Activated naive CD8-positive, alpha-beta T cell (primary cell): ENCODE measurements at regions not wholly inside any gene's neighbourhood (a gene's known extent, or its start where the extent isn't known, plus 50 kb on each side); places are given as distances from the start of the nearest gene placed in this dataset.
"Not testable (repeated sequence)": the region's sequence is repeated elsewhere in the genome, so short reads cannot be mapped to it uniquely, and the experiment has no call there.

Experiments used
- H3K27ac Mint-ChIP-seq: one replicate; pipeline ENCODE4 v1.8.0; 2021; ENCODE audit warnings: mixed read lengths
- H3K27me3 Mint-ChIP-seq: one replicate; pipeline ENCODE4 v1.8.0; 2021; ENCODE audit warnings: mixed read lengths
- H3K36me3 Mint-ChIP-seq: one replicate; pipeline ENCODE4 v1.8.0; 2021; ENCODE audit warnings: mixed read lengths
- H3K4me1 Mint-ChIP-seq: one replicate; pipeline ENCODE4 v1.8.0; 2021; ENCODE audit warnings: low read depth, mixed read lengths
- H3K4me3 Mint-ChIP-seq: one replicate; pipeline ENCODE4 v1.8.0; 2021; ENCODE audit warnings: mild to moderate bottlenecking, mixed read lengths
- H3K9me3 Mint-ChIP-seq: one replicate; pipeline ENCODE4 v1.8.0; 2021; ENCODE audit warnings: low read depth, mixed read lengths

DNA sequence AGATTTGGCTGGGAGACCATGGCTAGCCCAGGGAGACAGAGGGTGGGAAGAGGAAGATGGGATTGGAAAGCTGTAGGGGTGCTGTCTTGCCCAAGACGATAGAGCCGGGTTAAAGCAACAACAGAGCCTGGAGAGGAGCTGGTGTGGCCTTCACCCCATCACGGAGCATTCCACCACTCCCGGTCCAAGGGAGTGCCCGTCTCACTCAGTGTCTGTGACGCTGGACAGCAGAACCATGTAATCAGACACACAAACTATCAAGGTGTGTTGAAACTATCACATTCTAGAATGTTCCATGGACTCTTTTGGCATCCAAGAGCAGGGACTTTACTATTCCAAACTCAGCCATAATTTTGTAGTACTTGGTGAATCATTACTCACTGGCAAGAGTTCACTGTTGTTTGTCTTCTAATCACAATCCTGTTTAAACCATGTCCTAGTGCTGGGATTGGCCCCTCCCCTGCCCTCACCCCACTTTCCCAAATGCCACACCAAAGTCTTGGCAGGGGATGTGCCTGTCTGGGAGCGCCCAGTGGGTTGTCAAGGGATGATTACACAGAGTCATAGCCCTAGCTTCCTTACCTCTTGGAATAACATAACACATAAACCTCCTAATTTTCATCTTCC, 187.4 kb downstream of the LAT start:
- not testable (repeated sequence) for H3K4me3 Mint-ChIP-seq, H3K9me3 Mint-ChIP-seq, H3K27ac Mint-ChIP-seq, H3K4me1 Mint-ChIP-seq, H3K27me3 Mint-ChIP-seq
- H3K36me3 Mint-ChIP-seq, result peaks cover 17% of the 10 kb centered on the region

DNA sequence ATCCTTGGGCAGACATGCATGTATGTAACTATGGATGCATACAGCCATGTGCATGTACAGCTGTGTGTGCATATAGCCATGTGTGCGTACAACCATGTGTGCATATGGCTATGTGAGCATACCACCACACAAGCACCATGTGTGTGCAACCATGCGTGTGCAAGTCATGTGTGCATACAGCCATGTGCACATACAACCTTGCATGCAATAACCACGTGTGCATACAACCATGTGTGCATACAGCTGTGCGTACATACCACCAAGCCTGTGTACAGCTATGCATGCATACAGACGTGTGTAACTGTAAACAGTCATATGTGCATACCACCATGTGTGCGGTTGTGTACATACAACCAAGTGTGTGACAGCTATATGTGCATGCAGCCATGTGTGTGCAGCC, 186.4 kb downstream of the LAT start:
- not testable (repeated sequence) for H3K4me3 Mint-ChIP-seq, H3K27ac Mint-ChIP-seq, H3K4me1 Mint-ChIP-seq, H3K9me3 Mint-ChIP-seq, H3K27me3 Mint-ChIP-seq
- H3K36me3 Mint-ChIP-seq, result peaks cover 17% of the 10 kb centered on the region

DNA sequence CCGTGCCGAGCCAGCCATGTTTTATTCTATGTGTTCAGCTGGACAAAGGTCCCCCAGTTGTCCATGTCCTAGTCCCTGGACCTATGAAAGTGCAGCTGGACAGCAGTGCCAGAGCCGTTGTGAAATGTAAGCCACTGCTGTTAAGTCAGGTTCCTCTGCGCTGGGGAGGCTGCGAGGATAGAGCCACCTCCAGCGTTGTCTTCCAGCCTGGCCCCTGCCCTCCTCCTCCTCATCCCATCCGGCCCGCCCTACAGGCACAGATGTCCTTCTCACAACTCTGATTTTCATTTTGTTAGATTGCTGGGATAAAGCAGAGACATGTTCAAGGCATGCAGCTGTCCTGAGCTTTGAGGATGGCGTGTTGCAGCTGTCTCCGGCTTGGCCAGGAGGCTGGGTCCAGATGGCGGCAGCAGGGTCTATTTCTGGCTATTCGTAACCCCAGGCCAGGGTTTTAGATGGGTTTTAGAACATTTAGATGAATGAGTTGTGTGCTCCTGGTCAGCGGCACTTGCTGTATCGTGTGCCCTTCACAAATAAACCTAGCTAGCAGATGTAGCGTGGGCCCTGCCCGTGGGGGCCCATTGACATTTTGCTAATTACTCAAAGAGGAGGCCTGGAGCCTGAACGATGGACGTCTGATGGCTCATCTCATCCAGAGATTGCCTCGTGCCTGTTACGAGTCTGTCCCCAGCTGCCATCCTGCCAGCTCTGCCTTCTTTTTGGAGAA, 185.7 kb downstream of the LAT start:
- H3K27ac Mint-ChIP-seq, H3K4me3 Mint-ChIP-seq, H3K27me3 Mint-ChIP-seq, H3K9me3 Mint-ChIP-seq, H3K4me1 Mint-ChIP-seq: not testable (repeated sequence)
- H3K36me3 Mint-ChIP-seq, result peaks cover 17% of the 10 kb centered on the region

DNA sequence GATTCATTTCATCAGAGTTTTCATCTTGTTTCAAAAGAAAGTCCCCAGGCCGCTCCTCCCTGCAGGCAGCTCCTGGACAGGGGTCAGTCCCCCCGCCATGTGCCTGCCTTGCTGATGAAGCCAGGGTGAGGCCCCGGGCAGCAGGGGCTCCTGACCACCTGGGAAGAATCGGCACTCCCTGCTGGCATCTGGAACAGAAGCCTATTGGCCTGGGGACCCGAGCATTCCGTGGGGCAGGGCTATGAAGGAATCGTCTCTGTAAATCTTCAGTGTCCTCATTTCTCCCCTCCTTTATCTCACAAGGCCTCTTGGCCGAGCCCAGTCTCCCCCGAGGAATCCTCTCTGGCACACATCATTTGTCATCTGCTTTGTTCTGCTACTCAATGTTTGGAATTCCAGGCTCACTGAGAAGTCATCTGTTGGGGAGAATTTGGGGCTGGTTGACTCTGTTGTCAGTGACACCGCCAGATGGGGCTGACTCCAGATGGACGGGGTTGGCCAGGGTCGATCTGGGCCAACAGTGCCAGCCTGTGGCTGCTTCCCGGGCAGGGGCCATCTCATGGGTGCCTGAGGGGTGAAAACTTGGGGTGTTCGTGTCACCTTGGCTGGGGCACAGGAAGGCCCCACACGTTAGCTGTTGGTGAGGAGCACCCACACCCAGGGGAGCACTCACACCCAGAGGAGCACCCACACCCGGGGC, 184.6 kb downstream of the LAT start:
- peaks cover 17% of the 10 kb centered on the region for H3K36me3 Mint-ChIP-seq
- not testable (repeated sequence) for H3K9me3 Mint-ChIP-seq, H3K4me1 Mint-ChIP-seq, H3K27ac Mint-ChIP-seq, H3K4me3 Mint-ChIP-seq, H3K27me3 Mint-ChIP-seq

DNA sequence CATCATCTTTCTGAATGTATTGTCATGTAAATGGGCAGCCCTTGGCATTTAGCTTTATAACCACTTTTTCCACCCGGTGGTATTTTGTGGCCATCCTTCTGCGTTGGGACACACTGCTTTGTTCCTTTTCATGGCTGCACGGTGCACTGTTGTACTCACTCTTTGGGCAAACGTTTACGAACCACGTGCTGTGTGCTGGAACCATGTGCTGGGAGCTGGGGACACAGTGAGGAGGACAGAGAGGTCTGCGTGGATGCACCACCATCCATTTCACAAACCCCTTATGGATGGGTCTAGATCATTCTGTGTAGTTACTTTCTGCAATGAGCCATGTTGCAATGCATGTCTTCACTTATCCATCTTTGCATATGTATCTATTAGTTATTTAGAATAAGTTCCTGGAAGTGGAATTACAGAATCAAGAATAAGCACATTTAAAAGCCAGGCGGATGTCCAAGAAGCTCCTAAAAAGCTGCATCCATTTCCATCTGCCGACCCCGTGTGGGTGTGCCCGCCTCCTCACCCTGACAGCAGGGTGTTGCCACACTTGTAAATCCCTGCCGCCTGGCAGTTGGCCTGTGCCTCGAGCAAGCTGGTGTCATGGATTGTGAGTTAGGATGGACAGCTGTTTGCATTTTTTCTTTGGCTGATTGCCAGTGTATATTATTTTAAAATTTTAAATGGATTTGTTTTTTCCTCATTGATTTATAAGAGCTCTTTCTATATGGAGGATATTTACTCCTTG, 183.8 kb downstream of the LAT start:
- H3K36me3 Mint-ChIP-seq, result peaks cover 17% of the 10 kb centered on the region
- not testable (repeated sequence) for H3K4me1 Mint-ChIP-seq, H3K27me3 Mint-ChIP-seq, H3K27ac Mint-ChIP-seq, H3K9me3 Mint-ChIP-seq, H3K4me3 Mint-ChIP-seq

DNA sequence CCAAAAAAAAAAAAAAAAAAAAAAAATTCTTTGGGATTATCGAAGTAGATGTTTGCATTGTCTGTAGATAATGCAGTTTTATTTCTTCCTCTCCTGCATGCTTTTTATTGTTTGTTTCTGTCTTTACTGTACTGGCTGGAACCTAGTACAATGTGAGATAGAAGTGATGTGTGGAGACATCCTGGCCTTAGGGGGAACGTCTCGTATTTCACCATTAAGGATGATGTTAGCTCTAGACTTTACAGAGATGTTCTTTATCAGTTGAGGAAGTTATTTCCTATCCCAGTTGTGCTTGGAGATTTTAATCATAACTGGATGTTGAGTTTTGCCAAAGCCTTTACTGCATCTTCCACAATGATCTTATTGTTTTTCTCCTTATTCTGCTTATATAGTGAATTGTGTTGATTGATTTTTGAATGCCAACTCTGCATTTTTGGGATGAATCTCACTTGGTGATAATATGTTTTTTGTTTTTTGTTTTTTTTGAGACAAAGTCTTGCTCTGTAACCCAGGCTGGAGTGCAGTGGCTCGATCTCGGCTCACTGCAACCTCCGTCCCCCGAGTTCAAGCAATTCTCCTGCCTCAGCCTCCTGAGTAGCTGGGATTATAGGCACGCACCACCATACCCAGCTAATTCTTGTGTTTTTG, 179.7 kb downstream of the LAT start:
- not testable (repeated sequence) for H3K4me3 Mint-ChIP-seq, H3K4me1 Mint-ChIP-seq, H3K27me3 Mint-ChIP-seq, H3K9me3 Mint-ChIP-seq, H3K36me3 Mint-ChIP-seq, H3K27ac Mint-ChIP-seq

DNA sequence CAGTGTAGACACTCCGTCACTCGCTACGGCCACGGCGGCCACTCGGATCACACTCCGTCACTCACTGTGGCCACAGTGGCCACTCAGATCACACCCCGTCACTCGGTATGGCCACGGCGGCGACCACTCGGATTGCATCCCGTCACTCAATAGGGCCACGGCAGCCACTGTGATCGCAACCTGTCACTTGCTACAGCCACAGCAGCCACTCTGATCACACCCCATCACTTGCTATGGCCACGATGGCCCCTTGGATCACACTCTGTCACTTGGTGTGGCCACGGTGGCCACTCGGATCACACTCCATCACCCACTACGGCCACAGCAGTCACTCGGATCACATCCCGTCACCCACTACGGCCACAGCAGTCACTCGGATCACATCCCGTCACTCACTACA, 175.3 kb downstream of the LAT start:
- not testable (repeated sequence) for H3K27ac Mint-ChIP-seq, H3K27me3 Mint-ChIP-seq, H3K4me3 Mint-ChIP-seq, H3K9me3 Mint-ChIP-seq, H3K36me3 Mint-ChIP-seq
- H3K4me1 Mint-ChIP-seq, result peaks cover 27% of the 10 kb centered on the region

DNA sequence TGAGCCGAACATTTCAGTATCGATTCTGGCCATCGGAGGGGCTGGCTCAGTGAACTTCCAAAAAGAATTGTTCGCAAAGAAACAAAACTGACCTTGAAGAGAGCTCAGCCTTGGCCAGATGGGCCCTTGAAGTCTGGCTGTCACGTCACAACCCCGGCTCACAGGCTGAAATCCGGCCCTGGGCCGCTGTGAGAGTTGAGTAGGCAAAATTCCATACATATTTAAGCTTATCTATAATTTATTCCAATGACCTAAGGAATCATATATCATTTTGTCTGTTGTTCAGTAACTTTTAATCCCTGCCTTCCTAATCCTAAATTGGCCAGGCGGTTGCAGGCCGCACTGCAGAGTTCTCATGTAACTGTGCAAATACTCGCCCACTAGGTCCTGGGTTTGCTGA, 174.8 kb downstream of the LAT start:
- H3K27ac Mint-ChIP-seq, H3K4me3 Mint-ChIP-seq, H3K27me3 Mint-ChIP-seq, H3K36me3 Mint-ChIP-seq, H3K9me3 Mint-ChIP-seq: not testable (repeated sequence)
- H3K4me1 Mint-ChIP-seq, result peaks cover 33% of the 10 kb centered on the region

DNA sequence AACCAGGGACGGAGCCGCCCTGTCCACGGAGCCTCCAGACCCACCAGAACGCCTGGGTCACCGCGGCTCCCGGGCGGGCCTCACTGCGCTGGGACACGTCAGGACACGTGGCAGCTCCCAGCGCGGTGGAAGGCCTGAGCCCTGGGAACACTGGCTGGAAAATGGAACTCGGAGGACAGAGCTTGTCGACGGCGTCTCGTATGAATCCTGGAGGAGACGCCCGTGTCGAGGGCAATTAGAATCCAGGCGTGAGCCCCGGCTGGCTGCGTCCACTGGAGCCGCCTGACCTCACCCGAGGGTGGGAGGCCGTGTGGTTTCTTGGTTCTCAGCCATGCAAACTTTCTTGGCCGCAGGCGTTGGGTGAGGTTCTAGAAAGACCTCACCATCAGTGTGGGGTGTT, 173.9 kb downstream of the LAT start:
- Mint-ChIP-seq H3K4me1 (peaks cover 41% of the 10 kb centered on the region), H3K9me3 (no peaks in the 10 kb centered on the region), H3K36me3 (peaks cover 10% of the 10 kb centered on the region), H3K4me3 (no peak overlapping the region), H3K27ac (no peak overlapping the region), H3K27me3 (no peaks in the 10 kb centered on the region)

DNA sequence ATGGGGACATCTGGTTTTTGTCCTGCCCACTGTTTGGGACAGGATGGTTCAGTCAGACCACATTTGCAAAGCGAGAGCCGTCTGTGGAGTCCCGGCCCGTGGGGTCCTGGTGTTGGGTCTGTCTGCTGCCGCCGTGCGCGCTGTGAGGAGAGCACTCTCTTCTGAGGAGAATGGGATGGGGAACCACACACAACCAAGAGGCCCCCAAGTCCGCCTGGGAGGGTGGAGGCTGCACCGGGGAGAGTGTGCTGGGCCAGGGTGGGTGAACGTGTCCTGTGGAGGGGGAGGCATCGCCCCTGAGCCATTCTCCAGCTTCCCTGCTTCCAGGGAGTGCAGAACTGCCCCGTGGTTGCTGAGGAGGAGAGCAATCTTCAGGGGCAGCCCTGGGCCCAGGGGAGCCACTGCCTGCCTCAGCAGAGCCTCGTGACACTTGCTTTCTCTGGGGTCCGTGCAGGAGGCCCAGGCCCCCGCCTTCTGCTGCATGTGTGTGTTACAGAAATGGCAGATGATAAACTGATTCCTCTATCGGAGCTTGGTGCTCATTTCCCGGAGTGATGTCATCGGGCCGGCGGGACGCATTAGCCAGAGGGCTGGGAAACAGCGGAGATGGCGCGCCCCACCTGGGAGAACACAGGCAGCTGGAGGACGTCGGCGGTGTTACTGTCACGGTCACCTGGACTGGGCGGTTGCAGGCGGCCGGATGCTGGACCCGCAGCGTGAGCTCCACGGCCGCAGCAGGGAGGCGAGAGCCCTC, 173.4 kb downstream of the LAT start:
- H3K4me1 Mint-ChIP-seq, result peaks cover 42% of the 10 kb centered on the region
- peaks cover 10% of the 10 kb centered on the region for H3K36me3 Mint-ChIP-seq
- not testable (repeated sequence) for H3K9me3 Mint-ChIP-seq, H3K27me3 Mint-ChIP-seq, H3K4me3 Mint-ChIP-seq, H3K27ac Mint-ChIP-seq

DNA sequence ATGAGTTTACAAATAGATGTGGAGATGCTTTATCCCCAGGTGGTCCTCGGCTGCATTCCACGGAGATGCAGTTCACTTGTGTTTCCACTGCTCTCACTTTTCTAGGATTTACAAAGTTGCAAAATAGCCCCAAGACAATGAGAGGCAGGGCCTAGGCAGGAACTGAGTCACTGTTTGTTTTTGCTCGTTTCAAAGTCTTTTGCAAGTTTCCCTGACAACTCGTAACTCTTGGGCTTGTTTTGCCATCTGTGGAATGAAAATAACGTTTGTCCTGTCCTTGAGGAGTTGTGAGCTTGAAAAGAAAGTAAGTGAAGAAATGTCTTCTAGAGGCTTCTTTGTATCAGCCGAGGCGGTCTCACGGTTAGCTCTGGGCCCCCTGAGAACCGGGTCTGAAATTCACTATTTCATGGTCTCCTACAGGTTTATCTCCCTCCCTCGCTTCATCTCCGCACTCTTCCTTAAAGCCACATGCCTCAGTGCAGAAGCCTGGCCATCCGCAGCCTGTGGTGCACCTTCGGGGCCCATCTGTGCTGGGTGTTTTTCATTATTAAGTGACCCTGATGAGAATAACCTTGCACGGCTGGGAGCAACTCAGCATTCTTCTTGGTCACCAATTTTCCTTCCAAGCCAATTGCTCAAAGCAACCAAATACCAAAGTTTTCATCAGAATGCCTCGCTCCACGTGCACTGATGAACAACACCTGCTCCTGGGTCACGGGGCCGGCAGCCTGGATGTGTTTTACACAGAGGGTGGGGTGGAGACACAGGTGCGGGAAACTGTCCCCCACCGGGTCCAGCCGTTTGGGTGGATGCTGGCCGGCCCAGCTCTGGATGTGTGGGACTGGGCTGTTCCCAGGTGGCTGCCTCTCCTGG, 172.4 kb downstream of the LAT start:
- Mint-ChIP-seq H3K27ac (peak overlapping the region; percentile 78), H3K36me3 (peaks cover 10% of the 10 kb centered on the region), H3K4me1 (peaks cover 48% of the 10 kb centered on the region), H3K4me3 (peak overlapping the region; percentile 63)
- H3K9me3 Mint-ChIP-seq, H3K27me3 Mint-ChIP-seq: not testable (repeated sequence)

DNA sequence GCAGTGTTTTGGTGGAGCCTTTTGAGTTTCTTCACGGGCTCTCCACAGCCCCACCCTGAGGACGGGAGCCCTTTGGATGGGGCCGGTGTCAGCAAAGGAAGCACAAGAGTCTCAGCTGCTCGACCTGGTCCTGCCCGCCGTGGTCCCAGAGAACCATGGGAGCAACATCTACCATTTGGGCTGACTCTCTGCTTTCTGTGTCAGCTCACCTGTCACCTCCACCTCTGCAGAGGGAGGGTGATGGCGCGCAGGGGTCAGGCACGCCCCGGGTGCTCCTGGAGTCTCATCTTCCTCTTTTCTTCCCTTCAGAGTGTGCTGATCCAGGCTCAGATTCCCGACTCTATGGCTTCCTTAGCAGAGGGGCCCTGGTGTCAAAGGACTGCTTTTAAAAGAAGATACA, 171.7 kb downstream of the LAT start:
- Mint-ChIP-seq H3K4me1 (peaks cover 48% of the 10 kb centered on the region), H3K36me3 (peaks cover 10% of the 10 kb centered on the region), H3K27me3 (no peaks in the 10 kb centered on the region), H3K27ac (peak overlapping the region; percentile 78), H3K9me3 (no peaks in the 10 kb centered on the region), H3K4me3 (peak overlapping the region; percentile 63)

DNA sequence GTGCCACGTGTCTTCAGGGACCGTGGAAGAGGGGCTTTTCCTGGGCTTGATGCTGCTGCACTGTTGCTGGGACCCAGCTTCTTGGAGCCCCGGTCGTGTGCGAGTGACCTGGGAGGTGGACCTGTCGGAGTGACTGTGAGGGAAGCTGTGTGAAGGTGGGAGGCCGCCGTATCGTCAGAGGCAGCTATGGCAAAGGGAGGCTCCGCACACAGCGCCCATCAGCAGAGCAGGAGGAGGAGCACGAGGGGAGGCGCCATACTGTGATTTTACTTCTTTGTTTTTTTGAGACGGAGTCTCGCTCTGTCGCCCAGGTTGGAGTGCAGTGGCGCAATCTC, 171.0 kb downstream of the LAT start:
- H3K4me3 Mint-ChIP-seq, H3K27me3 Mint-ChIP-seq, H3K9me3 Mint-ChIP-seq: not testable (repeated sequence)
- Mint-ChIP-seq H3K27ac (peak overlapping the region; percentile 58), H3K4me1 (peaks cover 48% of the 10 kb centered on the region), H3K36me3 (peaks cover 10% of the 10 kb centered on the region)
